Neural cell (in vitro differentiated cells): ENCODE measurements at regions not wholly inside any gene's neighbourhood (a gene's known extent, or its start where the extent isn't known, plus 50 kb on each side); places are given as distances from the start of the nearest gene placed in this dataset.

Experiments used
- H2AFZ ChIP-seq: fragments of 200-600, 300-800 bp; sonication (generic), shearing (Covaris generic); 2 replicates; pipeline ENCODE4 v1.6.0; 2014; ENCODE audit warnings: low read depth, mild to moderate bottlenecking, antibody characterized with exemption, low read length, moderate library complexity
- H3F3A ChIP-seq: fragments of 200-600 bp; shearing (Covaris generic); 2 replicates; pipeline ENCODE4 v1.6.1; 2016; ENCODE audit warnings: mild to moderate bottlenecking, moderate library complexity, mixed read lengths, antibody characterized with exemption, low read length; ENCODE audit not compliant: insufficient read depth, poor library complexity, severe bottlenecking
- H3K27ac ChIP-seq: fragments of 200-600, 300-800 bp; sonication (generic), shearing (Covaris generic); 2 replicates; pipeline ENCODE4 v1.5.1; 2014; ENCODE audit warnings: mild to moderate bottlenecking, low read length, moderate library complexity
- H3K27me3 ChIP-seq: fragments of 300-800, 200-600 bp; sonication (generic), shearing (Covaris generic); 2 replicates; pipeline ENCODE4 v1.6.0; 2014; ENCODE audit warnings: mild to moderate bottlenecking, low read depth, low read length, moderate library complexity; ENCODE audit not compliant: insufficient read depth
- H3K36me3 ChIP-seq: fragments of 300-800, 200-600 bp; sonication (generic), shearing (Covaris generic); 2 replicates; pipeline ENCODE4 v1.5.1; 2014; ENCODE audit warnings: mild to moderate bottlenecking, antibody characterized with exemption, low read length, moderate library complexity; ENCODE audit not compliant: insufficient read depth
- H3K4me2 ChIP-seq: fragments of 300-800, 200-600 bp; sonication (generic), shearing (Covaris generic); 2 replicates; pipeline ENCODE4 v1.6.0; 2014; ENCODE audit warnings: mild to moderate bottlenecking, low read length
- H3K4me3 ChIP-seq: fragments of 300-800, 200-600 bp; sonication (generic), shearing (Covaris generic); 2 replicates; pipeline ENCODE4 v1.5.1; 2014; ENCODE audit warnings: mild to moderate bottlenecking, low read length, moderate library complexity
- H3K79me2 ChIP-seq: fragments of 200-600 bp; shearing (Covaris generic); replicated peaks from 2 replicates; pipeline ENCODE4 v1.6.0; 2014; ENCODE audit warnings: mild to moderate bottlenecking, low read length, moderate library complexity; ENCODE audit not compliant: insufficient read depth
- H3K9ac ChIP-seq: fragments of 300-800, 200-600 bp; sonication (generic), shearing (Covaris generic); 2 replicates; pipeline ENCODE4 v1.6.1; 2016; ENCODE audit warnings: mild to moderate bottlenecking, low read length, mixed read lengths
- H3K9me2 ChIP-seq: fragments of 200-600 bp; shearing (Covaris generic); 2 replicates; pipeline ENCODE4 v1.6.1; 2016; ENCODE audit warnings: mild to moderate bottlenecking, low read length, mixed read lengths; ENCODE audit not compliant: insufficient read depth
- H3K9me3 ChIP-seq: fragments of 200-600, 300-800 bp; sonication (generic), shearing (Covaris generic); 2 replicates; pipeline ENCODE4 v1.6.1; 2016; ENCODE audit warnings: mild to moderate bottlenecking, mixed run types, low read length, moderate library complexity, mixed read lengths
- H4K20me1 ChIP-seq: fragments of 200-600 bp; shearing (Covaris generic); 2 replicates; pipeline ENCODE4 v1.6.1; 2016; ENCODE audit warnings: mild to moderate bottlenecking, mixed run types; ENCODE audit not compliant: insufficient read depth
- EP300 ChIP-seq: fragments of 450-650 bp; conservative IDR thresholded peaks from 2 replicates; pipeline ENCODE4 v1.6.1; 2014; ENCODE audit warnings: antibody characterized with exemption, mild to moderate bottlenecking, moderate library complexity; ENCODE audit not compliant: poor library complexity, severe bottlenecking
- EZH2 ChIP-seq: fragments of 200-600, 300-800 bp; shearing (Covaris generic), sonication (generic); IDR thresholded peaks from 2 replicates; pipeline ENCODE4 v1.6.1; 2014; ENCODE audit warnings: antibody characterized with exemption, low read length, borderline replicate concordance, mild to moderate bottlenecking; ENCODE audit not compliant: insufficient read depth, poor library complexity, severe bottlenecking
- MXI1 ChIP-seq: fragments of 450-650 bp; conservative IDR thresholded peaks from 2 replicates; pipeline ENCODE4 v1.6.1; 2014; ENCODE audit warnings: antibody characterized with exemption, mild to moderate bottlenecking; ENCODE audit not compliant: poor library complexity, severe bottlenecking
- POLR2AphosphoS5 ChIP-seq: IDR thresholded peaks from 2 replicates; pipeline ENCODE4 v1.6.1; 2012
- RAD21 ChIP-seq: fragments of 450-650 bp; conservative IDR thresholded peaks from 2 replicates; pipeline ENCODE4 v1.6.1; 2014; ENCODE audit warnings: antibody characterized with exemption, mild to moderate bottlenecking, moderate library complexity
- REST ChIP-seq: IDR thresholded peaks from 2 replicates; pipeline ENCODE4 v1.6.1; 2012; ENCODE audit warnings: borderline replicate concordance
- SMC3 ChIP-seq: fragments of 450-650 bp; conservative IDR thresholded peaks from 2 replicates; pipeline ENCODE4 v1.6.1; 2014; ENCODE audit warnings: antibody characterized with exemption, mild to moderate bottlenecking, moderate library complexity; ENCODE audit not compliant: poor library complexity
- TAF1 ChIP-seq: IDR thresholded peaks from 2 replicates; pipeline ENCODE4 v1.6.1; 2012; ENCODE audit warnings: low read depth
- TF ChIP-seq, protein P1 (sequence below): fragments of 450-650 bp; IDR thresholded peaks from 2 replicates; pipeline ENCODE4 v1.5.1; 2014; ENCODE audit warnings: antibody characterized with exemption, mild to moderate bottlenecking, moderate library complexity; ENCODE audit not compliant: poor library complexity, severe bottlenecking

- Histone ChIP-seq H3F3A (no peaks in the 10 kb centered on the region), H2AFZ (no peak overlapping the region), H3K27ac (no peak overlapping the region), H3K9me3 (no peaks in the 10 kb centered on the region), H3K27me3 (no peaks in the 10 kb centered on the region), H3K79me2 (no peaks in the 10 kb centered on the region), H3K9me2 (no peaks in the 10 kb centered on the region), H3K4me3 (no peak overlapping the region), H4K20me1 (no peaks in the 10 kb centered on the region), H3K9ac (no peak overlapping the region), H3K36me3 (no peaks in the 10 kb centered on the region), H3K4me2 (no peak overlapping the region)
- no peak for TF ChIP-seq TAF1
- TF ChIP-seq POLR2AphosphoS5: no peak
- TF ChIP-seq RAD21: no peak
- TF ChIP-seq, protein P1, sequence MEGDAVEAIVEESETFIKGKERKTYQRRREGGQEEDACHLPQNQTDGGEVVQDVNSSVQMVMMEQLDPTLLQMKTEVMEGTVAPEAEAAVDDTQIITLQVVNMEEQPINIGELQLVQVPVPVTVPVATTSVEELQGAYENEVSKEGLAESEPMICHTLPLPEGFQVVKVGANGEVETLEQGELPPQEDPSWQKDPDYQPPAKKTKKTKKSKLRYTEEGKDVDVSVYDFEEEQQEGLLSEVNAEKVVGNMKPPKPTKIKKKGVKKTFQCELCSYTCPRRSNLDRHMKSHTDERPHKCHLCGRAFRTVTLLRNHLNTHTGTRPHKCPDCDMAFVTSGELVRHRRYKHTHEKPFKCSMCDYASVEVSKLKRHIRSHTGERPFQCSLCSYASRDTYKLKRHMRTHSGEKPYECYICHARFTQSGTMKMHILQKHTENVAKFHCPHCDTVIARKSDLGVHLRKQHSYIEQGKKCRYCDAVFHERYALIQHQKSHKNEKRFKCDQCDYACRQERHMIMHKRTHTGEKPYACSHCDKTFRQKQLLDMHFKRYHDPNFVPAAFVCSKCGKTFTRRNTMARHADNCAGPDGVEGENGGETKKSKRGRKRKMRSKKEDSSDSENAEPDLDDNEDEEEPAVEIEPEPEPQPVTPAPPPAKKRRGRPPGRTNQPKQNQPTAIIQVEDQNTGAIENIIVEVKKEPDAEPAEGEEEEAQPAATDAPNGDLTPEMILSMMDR: no peak
- TF ChIP-seq REST: no peak
Measured at GRCh38 chr16:17628983-17629382, 158.2 kb upstream of the XYLT1 start.

- Histone ChIP-seq H3K27ac (no peak overlapping the region), H3K9me3 (no peaks in the 10 kb centered on the region), H3K4me2 (no peak overlapping the region), H3K79me2 (no peaks in the 10 kb centered on the region), H4K20me1 (no peaks in the 10 kb centered on the region), H3K9me2 (no peaks in the 10 kb centered on the region), H3K4me3 (no peak overlapping the region), H3K36me3 (no peaks in the 10 kb centered on the region), H3F3A (no peaks in the 10 kb centered on the region), H3K27me3 (no peaks in the 10 kb centered on the region), H3K9ac (no peak overlapping the region), H2AFZ (no peak overlapping the region)
- TF ChIP-seq MXI1: no peak
- TF ChIP-seq RAD21: no peak
- TF ChIP-seq EZH2: no peak
- TF ChIP-seq EP300: no peak
- TF ChIP-seq, protein P1: no peak
- TF ChIP-seq SMC3: no peak
- no peak for TF ChIP-seq TAF1
- no peak for TF ChIP-seq REST
- no peak for TF ChIP-seq POLR2AphosphoS5
Measured at GRCh38 chr16:17622366-17622765, 151.6 kb upstream of the XYLT1 start.
